ENCODE measurements at regions not wholly inside any gene's neighbourhood (a gene's known extent, or its start where the extent isn't known, plus 50 kb on each side); places are given as distances from the start of the nearest gene placed in this dataset.

DNA sequence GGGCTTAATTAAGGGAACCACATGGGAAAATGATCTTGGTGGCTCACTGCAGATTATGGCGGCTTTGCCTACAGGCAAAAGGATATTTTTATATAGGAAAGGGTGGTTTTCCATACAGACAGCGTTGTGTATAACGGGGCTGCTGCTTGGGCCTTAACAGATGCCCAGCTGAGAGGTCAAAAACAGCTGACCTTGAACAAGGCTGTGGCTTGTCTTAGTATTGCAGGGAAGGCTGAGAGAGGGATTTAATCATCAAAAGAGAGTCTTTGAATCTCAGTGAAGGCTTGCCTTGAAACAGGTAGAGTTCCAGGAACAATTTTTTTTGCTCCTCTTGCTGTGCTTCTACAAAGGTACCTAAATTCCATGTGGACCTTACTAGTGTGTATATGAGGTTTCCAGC lies 301.6 kb upstream of the C11orf87 start:
- no peak overlapping the region for H3K4me2 ChIP-seq (ENCODE audit: insufficient read depth, low read length)
- TF ChIP-seq CTCF (IDR thresholded peaks at IDR 0.05; ENCODE audit: borderline replicate concordance, extremely low read depth, low read length, poor library complexity, severe bottlenecking) (no peak), EZH2 (IDR thresholded peaks at IDR 0.05; ENCODE audit: borderline replicate concordance, low read depth, low read length, severe bottlenecking) (no peak)
- DNase-seq (no peak), ATAC-seq (ENCODE audit: insufficient read depth, low read depth) (no peak)
- H3K4me1 ChIP-seq (ENCODE audit: insufficient read depth, low read length): no peaks in the 10 kb centered on the region
- no peaks in the 10 kb centered on the region for H3K9me3 ChIP-seq (ENCODE audit: insufficient read depth, low read length, severe bottlenecking)
- no peak overlapping the region for H2AFZ ChIP-seq (ENCODE audit: low read depth, low read length)
- H3K9ac ChIP-seq (ENCODE audit: low read depth, low read length): no peak overlapping the region
- no peak overlapping the region for H3K4me3 ChIP-seq (ENCODE audit: low read depth in 1 of 2, low read length in 2 of 2)
- H4K20me1 ChIP-seq (ENCODE audit: insufficient read depth, low read length): no peaks in the 10 kb centered on the region; the same call in 1 of the 2 replicates
- H3K27ac ChIP-seq (ENCODE audit: low read length): no peak overlapping the region
- H3K36me3 ChIP-seq (ENCODE audit: insufficient read depth, low read length): no peaks in the 10 kb centered on the region
- H3K27me3 ChIP-seq (ENCODE audit: insufficient read depth, low read length, poor library complexity): peaks cover 2% of the 10 kb centered on the region
- H3K79me2 ChIP-seq (ENCODE audit: insufficient read depth, low read length): no peaks in the 10 kb centered on the region

DNA sequence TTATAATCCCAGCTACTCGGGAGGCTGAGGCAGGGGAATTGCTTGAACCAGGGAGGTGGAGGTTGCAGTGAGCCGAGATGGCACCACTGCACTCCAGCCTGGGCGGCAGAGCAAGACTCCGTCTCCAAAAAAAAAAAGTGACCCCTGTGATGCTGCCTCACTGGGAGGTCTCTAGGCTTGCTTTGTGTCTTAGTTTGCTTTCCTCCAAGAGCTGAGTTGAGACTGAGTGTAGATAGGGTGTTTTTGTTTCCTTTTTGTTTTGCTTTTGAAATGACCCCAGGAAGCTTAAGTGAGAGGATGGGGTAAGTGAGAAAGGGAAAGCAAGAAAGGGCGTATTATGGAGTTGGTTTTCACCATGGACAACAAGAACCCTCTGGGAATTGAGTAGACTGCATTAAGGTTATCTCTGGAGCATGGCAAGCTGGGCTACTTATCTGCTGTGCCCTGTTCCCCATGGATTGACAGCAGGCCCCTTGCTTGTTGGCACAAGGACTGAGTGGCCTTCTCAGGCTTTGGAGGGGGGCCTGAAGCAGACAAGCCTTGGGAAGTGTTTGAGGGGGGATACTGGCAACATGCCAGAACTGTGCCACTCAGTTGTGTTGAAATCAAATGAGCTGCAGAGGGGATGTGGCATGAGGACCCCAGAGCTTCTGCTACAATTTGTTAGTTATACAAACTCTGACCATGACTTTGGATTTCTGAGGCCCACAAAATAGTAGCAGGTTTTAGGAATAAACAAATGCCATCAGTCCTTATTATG lies 300.6 kb upstream of the C11orf87 start:
- Histone ChIP-seq H3K9me3 (ENCODE audit: insufficient read depth, low read length, severe bottlenecking) (no peaks in the 10 kb centered on the region), H4K20me1 (ENCODE audit: insufficient read depth, low read length) (no peaks in the 10 kb centered on the region; the same call in 1 of the 2 replicates), H3K27me3 (ENCODE audit: insufficient read depth, low read length, poor library complexity) (peaks cover 2% of the 10 kb centered on the region), H3K4me2 (ENCODE audit: insufficient read depth, low read length) (no peak overlapping the region), H3K79me2 (ENCODE audit: insufficient read depth, low read length) (no peaks in the 10 kb centered on the region), H3K27ac (ENCODE audit: low read length) (no peak overlapping the region), H3K4me1 (ENCODE audit: insufficient read depth, low read length) (no peaks in the 10 kb centered on the region), H3K4me3 (ENCODE audit: low read depth in 1 of 2, low read length in 2 of 2) (no peak overlapping the region), H3K36me3 (ENCODE audit: insufficient read depth, low read length) (no peaks in the 10 kb centered on the region), H3K9ac (ENCODE audit: low read depth, low read length) (no peak overlapping the region), H2AFZ (ENCODE audit: low read depth, low read length) (no peak overlapping the region)
- no peak for TF ChIP-seq CTCF (IDR thresholded peaks at IDR 0.05; ENCODE audit: borderline replicate concordance, extremely low read depth, low read length, poor library complexity, severe bottlenecking)
- no peak for TF ChIP-seq EZH2 (IDR thresholded peaks at IDR 0.05; ENCODE audit: borderline replicate concordance, low read depth, low read length, severe bottlenecking)
- DNase-seq (no peak), ATAC-seq (ENCODE audit: insufficient read depth, low read depth) (no peak)

GRCh38 chr11:109123816-109124787 lies 297.9 kb upstream of the C11orf87 start:
- Histone ChIP-seq H3K4me1 (ENCODE audit: insufficient read depth, low read length) (no peaks in the 10 kb centered on the region), H2AFZ (ENCODE audit: low read depth, low read length) (no peak overlapping the region), H3K79me2 (ENCODE audit: insufficient read depth, low read length) (no peaks in the 10 kb centered on the region), H3K27me3 (ENCODE audit: insufficient read depth, low read length, poor library complexity) (peaks cover 2% of the 10 kb centered on the region), H3K36me3 (ENCODE audit: insufficient read depth, low read length) (no peaks in the 10 kb centered on the region), H3K9ac (ENCODE audit: low read depth, low read length) (no peak overlapping the region), H4K20me1 (ENCODE audit: insufficient read depth, low read length) (no peaks in the 10 kb centered on the region; the same call in 1 of the 2 replicates), H3K4me3 (ENCODE audit: low read depth in 1 of 2, low read length in 2 of 2) (no peak overlapping the region), H3K9me3 (ENCODE audit: insufficient read depth, low read length, severe bottlenecking) (no peaks in the 10 kb centered on the region), H3K27ac (ENCODE audit: low read length) (no peak overlapping the region), H3K4me2 (ENCODE audit: insufficient read depth, low read length) (no peak overlapping the region)
- TF ChIP-seq CTCF (IDR thresholded peaks at IDR 0.05; ENCODE audit: borderline replicate concordance, extremely low read depth, low read length, poor library complexity, severe bottlenecking): no peak
- DNase-seq (no peak), ATAC-seq (ENCODE audit: insufficient read depth, low read depth) (no peak)
